NCI-H2196 treated with DMSO at 0.1 percent for 48 hours (cell line): ENCODE measurements at regions not wholly inside any gene's neighbourhood (a gene's known extent, or its start where the extent isn't known, plus 50 kb on each side); places are given as distances from the start of the nearest gene placed in this dataset.
"Not testable (repeated sequence)": the region's sequence is repeated elsewhere in the genome, so short reads cannot be mapped to it uniquely, and the experiment has no call there.

Source experiments
- DNase-seq: peaks from one replicate; lab custom pipeline; 2025; ENCODE audit not compliant: unreplicated experiment; lab: John Stamatoyannopoulos, UW

GRCh38 chrX:10676235-10676957, 56.0 kb upstream of the MID1 start:
- no peak for DNase-seq

DNA sequence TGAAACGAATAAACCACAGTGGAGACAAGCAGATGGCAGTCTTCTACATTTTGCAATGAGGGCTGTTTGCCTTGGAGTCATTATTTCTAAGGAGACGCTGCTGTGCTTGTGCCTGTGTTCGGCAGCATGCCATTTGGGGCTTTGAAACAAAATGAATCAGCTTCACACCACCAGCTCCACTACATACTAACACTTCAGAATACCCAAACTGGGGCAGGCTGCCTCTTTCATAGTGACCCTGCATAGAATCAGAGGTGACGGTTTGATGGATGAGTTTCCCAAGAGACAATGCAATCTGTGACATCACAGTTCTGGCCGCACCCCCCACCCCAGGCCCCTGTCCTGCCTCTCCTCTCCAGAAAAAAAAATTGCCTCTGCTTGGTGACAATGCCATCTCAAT, 57.1 kb upstream of the MID1 start:
- DNase-seq = no peak

- no peak for DNase-seq
These were observed 59.0 kb upstream of the MID1 start for GRCh38 chrX:10679387-10679786.

GRCh38 chrX:10681167-10681566, 60.8 kb upstream of the MID1 start:
- DNase-seq = no peak

DNA sequence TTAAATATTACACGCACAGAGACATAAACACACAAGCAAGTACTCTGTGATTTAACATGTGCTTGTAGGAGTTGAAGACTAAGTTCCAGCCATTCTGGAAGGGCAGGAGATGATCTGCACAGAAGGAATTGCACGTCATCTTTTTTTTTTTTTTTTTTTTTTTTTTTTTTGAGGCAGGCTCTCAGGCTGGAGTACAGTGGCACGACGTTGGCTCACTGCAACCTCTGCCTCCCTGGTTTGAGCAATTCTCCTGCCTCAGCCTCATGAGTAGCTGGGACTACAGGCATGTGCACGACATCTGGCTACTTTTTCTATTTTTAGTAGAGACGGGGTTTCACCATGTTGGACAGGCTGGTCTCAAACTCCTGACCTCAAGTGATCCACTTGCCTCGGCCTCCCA, 63.2 kb upstream of the MID1 start:
- DNase-seq = not testable (repeated sequence)

- DNase-seq = no peak
These were observed 65.7 kb upstream of the MID1 start for GRCh38 chrX:10685923-10686595.

GRCh38 chrX:10691751-10692150, 71.4 kb upstream of the MID1 start:
- DNase-seq = not testable (repeated sequence)

DNA sequence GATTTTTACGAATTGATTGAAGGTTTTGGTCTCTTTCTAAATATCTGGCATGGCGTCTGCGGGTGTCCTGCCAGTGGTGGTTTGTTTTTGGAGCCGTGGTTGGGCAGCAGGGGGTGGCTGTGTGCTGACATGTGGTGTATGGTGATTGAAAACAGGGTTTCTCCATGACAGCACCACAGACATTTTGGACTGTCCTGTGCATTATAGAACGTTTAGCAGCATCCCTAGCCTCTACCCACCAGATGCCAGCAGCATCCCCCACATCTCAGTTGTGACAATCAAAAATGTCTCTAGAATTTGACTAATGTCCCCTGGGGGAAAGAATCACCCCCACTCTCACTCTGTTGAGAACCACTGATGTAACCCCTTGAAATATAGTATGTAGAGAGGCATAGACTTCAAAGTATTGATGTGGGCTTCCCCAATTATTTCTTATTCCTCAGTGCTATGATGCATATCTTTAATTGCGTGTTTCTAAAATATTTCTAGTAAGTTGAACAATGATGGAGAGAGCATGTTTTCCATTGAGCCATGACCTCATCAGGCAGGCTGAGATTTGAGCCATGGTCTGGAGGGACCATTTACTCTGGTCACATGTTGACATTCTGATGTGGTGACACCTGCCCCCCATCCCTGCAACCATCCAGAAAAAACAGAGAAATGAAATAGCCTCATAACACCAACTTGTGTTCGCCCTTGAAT, 77.4 kb upstream of the MID1 start:
- no peak for DNase-seq

DNA sequence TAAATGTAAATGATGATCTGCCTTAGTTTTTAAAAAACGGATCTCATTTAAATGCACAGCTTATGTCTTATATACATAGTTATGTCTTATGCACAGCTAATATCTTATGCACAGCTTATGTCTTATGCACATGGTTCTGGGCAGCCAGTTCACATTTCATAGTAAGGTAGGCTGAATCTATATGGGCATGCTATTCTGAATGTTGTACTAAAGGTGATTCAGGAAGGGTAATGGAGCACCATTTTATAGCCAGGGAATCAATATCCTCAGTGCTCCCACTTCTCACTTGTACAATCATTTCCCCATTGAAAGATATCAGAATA, 77.9 kb upstream of the MID1 start:
- DNase-seq = no peak

- DNase-seq = no peak
These were observed 81.6 kb upstream of the MID1 start for GRCh38 chrX:10702031-10702430.

GRCh38 chrX:10706342-10706741, 86.0 kb upstream of the MID1 start:
- not testable (repeated sequence) for DNase-seq

- no peak for DNase-seq
These were observed 87.4 kb upstream of the MID1 start for GRCh38 chrX:10707773-10708172.

DNA sequence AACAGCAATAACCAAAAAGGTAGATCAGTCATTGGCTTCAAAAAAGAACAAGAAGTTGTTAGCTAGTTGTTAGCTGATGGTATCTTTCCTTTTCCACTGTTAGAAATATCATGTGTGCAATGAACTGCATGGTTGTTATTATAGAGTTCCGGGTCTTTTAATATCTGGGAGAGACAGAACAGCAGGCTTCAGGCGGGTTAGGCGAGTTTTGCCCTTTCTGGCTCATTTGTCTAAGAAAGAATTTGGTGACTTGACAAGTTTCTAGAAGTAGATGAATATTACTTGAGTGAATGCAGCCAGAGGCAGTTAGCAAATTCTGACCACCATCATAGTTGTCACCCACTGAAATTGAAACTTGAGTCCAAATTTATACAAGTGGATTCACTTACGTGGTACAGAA, 88.9 kb upstream of the MID1 start:
- no peak for DNase-seq

- DNase-seq = no peak
These were observed 94.1 kb upstream of the MID1 start for GRCh38 chrX:10714531-10714930.

DNA sequence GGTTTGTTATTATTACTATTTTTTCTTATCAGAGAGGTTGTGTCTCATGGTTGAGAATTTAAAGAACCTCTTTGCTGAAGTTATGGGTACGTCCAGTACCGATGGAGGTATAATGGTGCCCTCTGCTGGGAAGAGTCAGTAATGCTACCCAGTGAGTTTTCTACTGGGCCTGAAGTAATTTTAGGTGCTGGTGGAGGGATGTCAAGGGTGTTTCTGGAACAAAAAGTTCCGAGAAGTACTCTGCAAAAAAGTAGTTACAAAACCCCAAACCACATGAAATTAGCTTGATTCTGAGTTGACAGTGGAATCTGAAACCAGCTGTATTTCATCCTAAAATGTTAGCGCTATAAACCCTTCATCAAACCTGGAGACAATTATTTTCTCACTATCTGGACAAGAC, 102.5 kb upstream of the MID1 start:
- DNase-seq = no peak

GRCh38 chrX:10725071-10725470, 104.7 kb upstream of the MID1 start:
- DNase-seq = no peak

GRCh38 chrX:10726647-10727046, 106.3 kb upstream of the MID1 start:
- DNase-seq = no peak

GRCh38 chrX:10728806-10729389, 108.5 kb upstream of the MID1 start:
- DNase-seq = no peak

DNA sequence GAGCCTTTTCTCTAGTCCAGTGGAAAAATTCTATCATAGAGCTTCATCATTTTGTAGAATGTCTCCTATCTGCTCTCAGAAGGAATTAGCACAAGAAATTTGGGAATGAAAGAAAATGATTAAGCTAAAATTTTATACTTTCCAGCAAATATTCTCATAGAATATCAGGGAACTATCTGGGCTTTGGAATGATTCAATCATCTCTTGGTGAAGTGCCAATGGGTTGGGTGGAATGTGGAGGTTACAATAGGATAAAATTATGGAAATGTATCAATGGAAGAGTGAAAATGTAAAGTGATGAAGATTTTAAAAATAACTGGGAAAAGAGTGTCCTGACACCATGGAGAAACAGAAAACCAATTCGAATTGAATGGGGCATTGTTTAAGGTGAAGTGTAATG, 119.0 kb upstream of the MID1 start:
- no peak for DNase-seq

DNA sequence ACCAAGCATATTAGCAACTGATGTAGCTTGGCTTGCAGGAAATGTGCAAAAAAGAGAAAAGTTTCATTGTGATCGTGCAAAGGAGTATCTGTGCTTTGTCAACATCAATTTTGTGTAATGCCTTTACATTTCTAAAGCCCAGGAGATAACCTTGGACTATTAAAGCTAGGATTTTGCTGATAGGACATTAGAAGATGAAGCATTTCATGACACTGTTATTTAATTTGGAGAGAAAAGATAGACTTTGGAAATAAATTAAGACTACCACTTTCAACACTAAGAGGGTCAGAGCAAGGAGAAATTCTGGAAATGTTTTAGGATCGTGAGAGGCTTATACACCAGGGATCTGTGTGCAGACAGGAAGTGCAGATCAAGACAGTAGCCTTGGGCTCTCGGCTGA, 120.6 kb upstream of the MID1 start:
- DNase-seq = no peak

DNA sequence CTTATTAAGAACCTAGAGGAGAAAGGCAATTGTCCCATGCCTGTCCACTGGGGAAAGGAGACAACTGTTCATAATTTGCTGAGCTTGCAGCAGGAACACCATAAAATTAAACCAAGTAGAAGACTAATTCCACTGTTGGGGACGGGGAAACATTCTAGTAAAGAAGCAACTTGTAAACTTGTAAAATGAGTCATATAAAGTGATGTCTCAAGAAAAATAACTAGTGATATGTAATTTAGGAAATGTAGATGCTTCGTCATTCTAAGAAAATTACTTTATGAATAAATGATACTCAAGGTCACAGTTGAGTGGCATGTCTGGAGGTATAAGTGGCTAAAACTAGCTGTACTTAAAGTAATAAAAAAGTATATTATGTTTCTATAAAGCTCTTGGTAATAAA, 121.2 kb upstream of the MID1 start:
- no peak for DNase-seq

GRCh38 chrX:10743476-10743875, 123.1 kb upstream of the MID1 start:
- no peak for DNase-seq
